Left lung (tissue), 4 donors: ENCODE measurements at regions not wholly inside any gene's neighbourhood (a gene's known extent, or its start where the extent isn't known, plus 50 kb on each side); places are given as distances from the start of the nearest gene placed in this dataset.

Experiments
- ATAC-seq: fragments of 200-7000 bp; cut with Tn5 transposase; one replicate; pipeline ENCODE4 v1.9.1; 2020; ENCODE audit warnings: moderate library complexity
- DNase-seq, 4 donors: peaks; one replicate each; pipeline ENCODE4 v3.0.0-alpha.2; 2013 to 2020
- H3K27ac ChIP-seq, 2 donors: fragments of 200-600 bp; sonication (generic) in 1 of 2; one replicate each; pipeline versions ENCODE4 v1.5.0 to v1.8.0; 2020 to 2021
- H3K27me3 ChIP-seq, 2 donors: fragments of 200-600 bp; sonication (generic) in 1 of 2; one replicate each; pipeline versions ENCODE4 v1.5.0 to v1.8.0; 2020 to 2021
- H3K36me3 ChIP-seq, 2 donors: fragments of 200-600 bp; sonication (generic) in 1 of 2; one replicate each; pipeline versions ENCODE4 v1.5.0 to v1.8.0; 2020 to 2021
- H3K4me1 ChIP-seq, 2 donors: fragments of 200-600 bp; one replicate each; pipeline ENCODE4 v1.8.0; 2021
- H3K4me3 ChIP-seq, 2 donors: fragments of 200-600 bp; sonication (generic) in 1 of 2; one replicate each; pipeline versions ENCODE4 v1.5.0 to v1.8.0; 2020 to 2021; ENCODE audit warnings: mild to moderate bottlenecking in 1 of 2
- H3K9me3 ChIP-seq, 2 donors: fragments of 200-600 bp; sonication (generic) in 1 of 2; one replicate each; pipeline versions ENCODE4 v1.5.0 to v1.8.0; 2020 to 2021
- intact Hi-C, 2 donors: fragments of 100-400 bp; cut with DNase I; formaldehyde crosslinking; loops; one replicate each; pipeline versions ENCODE4 v1.11.2 to v1.14.2; 2022
- TF ChIP-seq, protein P1 (sequence below), 2 donors: fragments of 200-600 bp; sonication (generic) in 1 of 2; IDR thresholded peaks; one replicate each; pipeline versions ENCODE4 v1.5.0 to v1.8.0; 2021; ENCODE audit warnings: antibody characterized with exemption in 2 of 2
- donor health status: DM: no; HTN: yes; CAD: no.
- donor health status: DM: no; HTN: no; CAD: no.

DNA sequence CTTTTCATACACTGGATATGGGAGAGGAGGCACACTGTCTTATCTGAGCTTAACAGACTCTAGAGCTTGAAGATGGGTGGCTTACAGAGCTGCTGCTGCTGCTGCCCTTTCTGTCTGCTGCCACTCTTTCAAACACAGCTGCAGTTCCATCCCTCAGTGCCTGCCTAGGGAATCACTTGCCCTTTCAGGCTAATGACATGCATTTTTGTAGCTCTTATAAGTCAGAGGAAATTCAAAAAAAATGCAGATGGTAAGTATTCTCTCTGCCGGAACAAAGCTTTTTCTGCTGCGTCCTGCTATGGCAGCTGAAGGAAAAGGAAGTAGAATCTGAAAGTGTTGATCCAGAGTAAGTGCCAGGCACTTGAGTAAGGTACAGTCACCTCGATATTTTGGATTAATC lies 460.4 kb upstream of the DIAPH2 start:
- H3K4me3 ChIP-seq = no peak overlapping the region
- DNase-seq (no peak), ATAC-seq (no peak)
- no peaks in the 10 kb centered on the region for H3K36me3 ChIP-seq
- no peaks in the 10 kb centered on the region for H3K9me3 ChIP-seq
- no peak overlapping the region for H3K27ac ChIP-seq
- TF ChIP-seq, protein P1, sequence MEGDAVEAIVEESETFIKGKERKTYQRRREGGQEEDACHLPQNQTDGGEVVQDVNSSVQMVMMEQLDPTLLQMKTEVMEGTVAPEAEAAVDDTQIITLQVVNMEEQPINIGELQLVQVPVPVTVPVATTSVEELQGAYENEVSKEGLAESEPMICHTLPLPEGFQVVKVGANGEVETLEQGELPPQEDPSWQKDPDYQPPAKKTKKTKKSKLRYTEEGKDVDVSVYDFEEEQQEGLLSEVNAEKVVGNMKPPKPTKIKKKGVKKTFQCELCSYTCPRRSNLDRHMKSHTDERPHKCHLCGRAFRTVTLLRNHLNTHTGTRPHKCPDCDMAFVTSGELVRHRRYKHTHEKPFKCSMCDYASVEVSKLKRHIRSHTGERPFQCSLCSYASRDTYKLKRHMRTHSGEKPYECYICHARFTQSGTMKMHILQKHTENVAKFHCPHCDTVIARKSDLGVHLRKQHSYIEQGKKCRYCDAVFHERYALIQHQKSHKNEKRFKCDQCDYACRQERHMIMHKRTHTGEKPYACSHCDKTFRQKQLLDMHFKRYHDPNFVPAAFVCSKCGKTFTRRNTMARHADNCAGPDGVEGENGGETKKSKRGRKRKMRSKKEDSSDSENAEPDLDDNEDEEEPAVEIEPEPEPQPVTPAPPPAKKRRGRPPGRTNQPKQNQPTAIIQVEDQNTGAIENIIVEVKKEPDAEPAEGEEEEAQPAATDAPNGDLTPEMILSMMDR (IDR thresholded peaks at IDR 0.05) = no peak
- intact Hi-C loops = no loop called here
- H3K27me3 ChIP-seq = no peaks in the 10 kb centered on the region
- H3K4me1 ChIP-seq = no peaks in the 10 kb centered on the region

GRCh38 chrX:96244955-96245354 lies 439.7 kb upstream of the DIAPH2 start:
- no peaks in the 10 kb centered on the region for H3K36me3 ChIP-seq
- TF ChIP-seq, protein P1 (IDR thresholded peaks at IDR 0.05) = no peak
- intact Hi-C loops = no loop called here
- DNase-seq (peak in 2 of 4 donors; percentile 1 to 6), ATAC-seq (no peak)
- H3K4me1 ChIP-seq = no peaks in the 10 kb centered on the region
- H3K27ac ChIP-seq = no peak overlapping the region
- peaks cover 0 to 4% of the 10 kb centered on the region in 2 donors for H3K27me3 ChIP-seq
- H3K9me3 ChIP-seq = no peaks in the 10 kb centered on the region
- no peak overlapping the region for H3K4me3 ChIP-seq

DNA sequence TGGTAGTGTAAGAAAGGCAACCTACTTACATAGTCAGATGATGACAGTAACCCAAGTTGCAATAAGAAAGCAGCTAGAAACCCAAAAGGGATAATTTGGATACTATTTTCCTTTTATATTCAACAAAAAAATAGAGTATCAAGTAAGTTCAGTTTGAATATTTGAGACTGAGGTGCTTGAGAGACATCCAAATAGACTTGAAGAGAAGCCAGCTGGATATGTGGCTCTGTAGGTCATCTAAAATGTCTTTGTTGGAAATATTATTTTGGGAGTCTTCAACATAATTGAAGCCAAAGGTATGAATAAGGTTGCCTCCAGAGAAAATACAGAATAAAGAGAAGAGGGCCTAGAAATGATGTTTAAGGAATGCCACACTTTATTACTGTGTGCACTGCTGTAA lies 438.2 kb upstream of the DIAPH2 start:
- TF ChIP-seq, protein P1 (IDR thresholded peaks at IDR 0.05) = no peak
- Histone ChIP-seq H3K4me1 (no peaks in the 10 kb centered on the region), H3K4me3 (no peak overlapping the region), H3K27ac (no peak overlapping the region), H3K36me3 (no peaks in the 10 kb centered on the region), H3K9me3 (no peaks in the 10 kb centered on the region), H3K27me3 (peaks cover 0 to 4% of the 10 kb centered on the region in 2 donors)
- intact Hi-C loops = no loop called here
- ATAC-seq = no peak
- no peak for DNase-seq
